NCI-H345 (cell line): ENCODE measurements at regions not wholly inside any gene's neighbourhood (a gene's known extent, or its start where the extent isn't known, plus 50 kb on each side); places are given as distances from the start of the nearest gene placed in this dataset.

Experiments
- DNase-seq: peaks from one replicate; lab custom pipeline; 2025; lab: John Stamatoyannopoulos, UW

DNA sequence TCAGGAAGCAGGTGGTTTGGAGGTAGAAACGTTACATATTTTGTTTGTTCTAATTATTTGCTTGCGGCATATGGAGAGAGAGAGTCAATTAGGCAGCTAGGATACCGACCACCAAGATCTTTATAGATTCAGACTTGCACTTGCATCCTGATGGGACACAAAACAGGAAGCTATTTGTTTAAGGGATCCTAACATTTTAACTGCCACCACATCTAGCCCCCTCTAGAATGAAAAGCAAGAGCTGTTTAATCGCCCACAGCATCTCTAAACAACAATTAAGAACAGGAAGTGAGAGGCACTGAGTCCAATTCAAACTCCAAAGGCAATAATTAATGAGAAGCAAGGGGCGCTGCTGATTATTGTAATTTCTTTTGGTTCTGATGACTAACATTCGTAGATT is 182.0 kb upstream of the LINC00305 start:
- DNase-seq: no peak

DNA sequence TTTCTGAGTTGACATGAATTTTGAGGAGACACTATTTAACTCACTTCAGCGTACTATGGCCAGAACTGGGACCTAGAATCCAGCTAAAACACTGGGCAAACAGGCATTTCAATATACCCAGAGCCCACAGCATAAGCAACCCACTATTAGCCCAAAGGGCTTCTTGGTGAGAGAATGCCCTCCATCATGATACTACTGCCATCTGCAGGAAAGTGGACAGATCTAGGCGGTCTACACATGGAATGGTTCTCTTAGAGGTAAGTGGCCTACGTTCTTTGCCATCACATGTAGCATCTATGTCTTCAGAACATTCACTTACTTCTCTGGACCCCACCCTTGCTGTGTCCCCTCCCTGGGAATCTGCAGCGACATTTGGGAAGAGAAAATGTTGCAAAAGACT is 181.3 kb upstream of the LINC00305 start:
- DNase-seq: no peak

DNA sequence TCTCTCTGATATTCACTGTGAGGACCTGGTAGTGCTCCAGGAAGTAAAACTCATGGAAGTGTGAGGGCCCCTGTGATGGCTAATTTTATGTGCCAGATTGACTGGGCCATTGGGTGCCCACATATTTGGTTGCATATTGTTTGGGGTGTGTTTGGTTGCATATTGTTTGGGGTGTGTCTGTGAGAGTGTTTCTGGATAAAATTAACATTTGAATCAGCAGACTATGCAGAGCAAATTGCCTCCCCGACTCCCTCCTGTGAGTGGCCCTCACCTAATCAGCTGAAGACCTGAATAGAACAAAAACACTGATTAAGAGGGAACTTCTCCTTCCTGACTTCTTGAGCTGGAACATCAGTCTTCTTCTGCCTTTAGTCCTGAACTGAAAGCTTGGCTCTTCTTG is 173.3 kb upstream of the LINC00305 start:
- DNase-seq: no peak

DNA sequence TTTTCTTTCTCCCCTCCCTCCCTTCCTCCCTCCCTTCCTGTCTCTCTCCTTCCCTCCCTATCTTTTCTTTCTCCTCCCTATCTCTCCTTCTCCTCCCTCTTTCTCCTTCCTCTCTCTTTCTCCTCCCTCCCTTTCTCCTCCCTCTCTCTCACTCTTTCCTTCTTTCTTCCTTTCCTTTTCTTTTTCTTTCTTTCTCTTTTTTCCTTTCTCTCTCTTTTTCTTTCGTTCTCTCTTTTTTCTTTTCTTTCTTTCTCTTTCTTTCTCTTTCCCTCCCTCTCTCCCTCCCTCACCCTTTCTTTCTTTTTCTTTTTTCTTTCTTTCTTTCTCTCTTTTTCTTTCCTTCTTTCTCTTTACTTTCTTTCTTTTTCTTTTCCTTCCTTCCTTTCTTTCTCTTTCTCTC is 169.7 kb upstream of the LINC00305 start:
- no peak for DNase-seq

DNA sequence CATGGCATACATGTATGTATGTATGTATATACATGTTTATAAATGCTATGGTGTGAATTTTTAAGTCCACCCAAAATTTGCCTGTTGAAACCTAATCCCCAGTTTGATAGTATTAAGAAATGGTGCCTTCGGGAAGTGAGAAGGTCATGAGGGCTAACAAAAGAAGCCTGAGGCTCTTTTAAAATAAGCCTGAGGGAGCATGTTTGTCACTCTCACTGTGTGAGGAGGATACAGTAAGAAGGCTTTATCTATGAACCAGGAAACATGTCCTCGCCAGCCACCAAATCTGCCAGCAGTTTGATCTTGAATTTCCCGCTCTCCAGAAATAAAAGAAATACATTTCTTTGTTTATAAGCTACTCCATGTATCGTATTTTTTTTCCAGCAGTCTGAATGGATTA is 163.0 kb upstream of the LINC00305 start:
- no peak for DNase-seq

DNA sequence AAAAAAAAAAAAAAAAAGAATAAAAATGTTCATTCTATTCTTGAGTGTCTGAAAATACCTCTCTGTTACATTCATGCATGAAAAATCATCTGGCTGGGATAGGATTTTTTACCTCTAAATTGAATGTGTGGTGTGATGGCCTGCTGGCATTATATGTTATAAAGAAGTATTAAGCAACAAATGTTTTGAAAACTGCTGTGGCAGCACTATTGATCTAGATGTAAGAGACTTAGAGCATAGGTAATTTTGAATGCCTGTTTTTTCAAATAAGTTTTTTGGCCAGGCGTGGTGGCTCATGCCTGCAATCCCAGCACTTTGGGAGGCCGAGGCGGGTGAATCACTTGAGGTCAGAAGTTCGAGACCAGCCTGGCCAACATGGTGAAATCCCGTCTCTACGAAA is 147.0 kb upstream of the LINC00305 start:
- DNase-seq: no peak

DNA sequence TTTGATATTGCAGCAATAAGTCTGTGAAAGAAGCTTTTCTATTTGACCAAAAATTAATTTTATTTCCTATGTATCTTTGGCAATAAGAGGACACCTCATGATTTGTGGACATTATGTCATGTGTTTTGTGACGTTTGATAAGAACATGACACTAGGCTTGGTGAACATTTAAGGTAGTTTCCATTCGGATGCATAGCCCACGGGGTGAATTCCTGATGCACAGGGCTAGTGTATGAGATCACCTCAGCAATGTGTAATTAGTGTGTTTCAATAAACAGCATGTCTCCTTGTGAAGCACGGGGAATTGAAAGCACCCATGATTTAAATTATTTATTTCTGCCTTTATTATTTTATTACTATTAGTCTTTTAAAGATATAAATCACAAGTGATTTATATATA is 146.1 kb upstream of the LINC00305 start:
- no peak for DNase-seq

DNA sequence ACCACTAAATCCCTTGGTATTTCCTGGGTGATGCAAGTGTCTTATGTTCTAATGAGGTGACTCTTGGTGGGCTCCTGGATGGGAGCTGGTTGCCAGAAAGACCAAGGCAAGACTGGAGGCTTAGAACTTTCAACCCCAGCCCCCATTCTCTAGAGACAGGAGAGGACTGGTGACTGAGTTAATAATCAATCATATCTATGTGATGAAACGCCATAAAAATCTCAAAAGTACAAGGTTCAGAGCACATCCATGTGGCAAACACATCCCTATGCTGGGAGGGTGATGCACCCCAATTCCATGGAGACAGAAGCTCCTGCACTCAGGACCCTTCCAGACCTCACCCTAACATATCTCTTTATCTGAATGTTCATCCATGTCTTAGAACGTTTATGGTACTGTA is 139.5 kb upstream of the LINC00305 start:
- DNase-seq: no peak

DNA sequence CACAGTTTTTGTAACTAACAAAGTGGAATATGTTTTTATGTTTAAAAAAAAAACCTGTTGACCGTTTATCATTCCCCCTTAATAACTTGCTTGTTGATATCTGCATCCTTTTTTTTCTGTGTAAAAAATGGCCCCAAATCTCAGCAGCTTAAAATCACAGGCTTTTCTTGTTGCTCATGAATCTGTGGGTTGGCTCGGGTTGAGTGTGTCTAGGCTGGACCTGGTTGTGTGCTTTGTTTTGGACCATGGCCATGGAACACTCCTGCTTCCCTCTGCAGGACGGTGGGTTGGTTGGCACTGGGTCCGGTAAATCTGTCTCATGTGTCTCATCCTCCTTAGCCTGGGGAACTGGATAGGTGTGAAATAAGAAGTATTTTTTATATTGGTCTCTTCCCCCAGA is 139.0 kb upstream of the LINC00305 start:
- no peak for DNase-seq

DNA sequence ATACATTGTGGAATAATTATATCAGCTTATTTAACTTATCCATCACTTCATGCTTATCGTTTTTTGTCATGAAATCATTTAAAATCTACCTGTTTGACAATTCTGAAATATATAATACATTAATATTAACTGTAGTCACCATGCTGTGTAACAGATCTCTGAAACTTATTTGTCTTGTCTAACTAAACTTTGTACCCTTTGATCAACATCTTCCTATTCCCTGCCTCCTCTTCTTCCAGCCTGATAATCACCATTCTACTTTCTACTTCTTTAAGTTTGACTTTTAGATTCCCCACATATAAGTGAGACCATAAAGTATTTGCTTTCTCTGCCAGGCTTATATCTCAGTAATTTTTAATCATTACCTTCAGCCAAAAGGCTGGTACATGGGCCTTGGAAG is 134.2 kb upstream of the LINC00305 start:
- DNase-seq: no peak

DNA sequence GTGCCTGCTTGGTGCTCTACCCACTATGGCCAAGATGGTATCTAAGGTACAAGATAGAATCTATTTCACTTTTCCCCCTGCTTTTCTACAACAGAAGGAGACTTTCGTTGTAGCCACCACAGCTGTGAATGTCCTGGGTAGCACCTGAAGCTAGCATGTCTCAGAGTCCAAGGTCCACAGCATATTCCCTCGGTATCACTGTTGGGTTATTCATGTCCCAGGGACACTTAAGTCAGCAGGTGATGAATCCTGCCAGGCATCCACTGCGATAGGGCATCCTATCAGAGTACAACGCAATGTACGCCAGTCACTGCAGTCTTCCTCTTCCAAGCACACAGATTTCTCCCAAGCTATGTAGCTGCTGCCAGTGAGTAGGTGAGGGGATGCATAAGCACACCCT is 129.1 kb upstream of the LINC00305 start:
- no peak for DNase-seq

DNA sequence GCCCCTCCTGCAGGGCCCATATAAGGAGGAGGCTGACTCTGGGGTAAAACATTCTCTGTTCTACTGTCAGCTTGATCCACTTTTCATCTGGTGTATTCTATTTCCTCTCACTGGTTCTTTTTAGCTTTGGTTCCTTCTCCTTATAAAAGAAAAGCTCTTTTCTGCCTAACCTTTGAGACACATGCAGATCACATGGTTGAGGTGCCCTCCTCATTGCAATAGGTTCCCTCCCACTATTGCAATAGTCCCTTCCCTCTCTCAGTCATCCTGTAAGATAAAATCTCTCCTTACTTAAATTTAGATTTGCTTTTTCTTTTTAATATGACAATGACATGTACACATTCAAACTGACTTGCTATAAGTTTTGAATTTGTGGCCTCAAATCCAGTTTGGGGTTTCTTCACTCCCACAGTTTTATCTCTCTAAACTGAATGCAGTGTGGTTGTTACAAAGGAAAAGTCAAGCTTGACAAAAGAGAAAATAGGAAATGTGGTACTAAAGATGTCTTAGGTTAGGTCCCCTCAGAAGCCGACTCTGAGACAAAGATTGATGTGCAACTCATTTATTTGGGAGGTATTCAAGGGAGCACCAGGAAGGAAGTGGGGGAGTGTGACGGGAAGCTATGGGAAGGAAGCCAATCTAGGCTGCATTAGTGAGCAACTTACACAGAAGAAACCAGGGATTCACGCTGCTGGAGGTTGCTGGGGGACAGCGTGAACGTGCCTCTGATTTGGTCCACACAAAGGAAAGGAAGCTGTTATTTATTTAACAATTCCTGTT is 127.6 kb upstream of the LINC00305 start:
- no peak for DNase-seq

DNA sequence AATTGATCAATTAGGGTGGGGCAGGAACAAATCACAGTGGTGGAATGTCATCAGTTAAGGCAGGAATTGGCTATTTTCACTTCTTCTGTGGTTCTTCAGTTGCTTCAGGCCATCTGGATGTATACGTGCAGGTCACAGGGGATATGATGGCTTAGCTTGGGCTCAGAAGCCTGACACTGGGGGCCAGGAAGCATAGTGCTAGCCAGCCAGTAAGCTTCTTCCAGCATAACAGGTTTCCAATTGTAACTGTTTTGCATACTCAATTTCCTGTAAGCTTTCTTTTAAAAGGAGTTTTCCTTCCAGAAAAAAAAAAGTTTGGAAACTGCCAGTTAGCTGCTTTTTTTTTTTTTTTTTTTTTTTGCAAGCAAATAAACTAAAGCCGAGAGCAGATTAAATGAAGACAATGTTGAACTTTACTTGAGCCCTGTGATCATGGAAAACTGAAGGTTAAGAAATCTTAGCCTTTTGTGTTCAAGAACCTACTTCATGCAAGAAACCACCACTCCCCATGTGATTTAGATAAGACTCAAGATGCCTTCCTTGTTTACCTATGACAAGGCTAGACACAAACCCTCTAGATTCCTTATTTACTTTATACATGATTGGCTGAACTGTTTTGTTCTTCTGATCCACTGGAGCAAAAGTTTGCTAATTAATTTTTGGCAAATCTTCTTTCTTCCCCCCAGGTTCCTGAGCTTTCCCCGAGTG is 126.9 kb upstream of the LINC00305 start:
- DNase-seq: no peak

DNA sequence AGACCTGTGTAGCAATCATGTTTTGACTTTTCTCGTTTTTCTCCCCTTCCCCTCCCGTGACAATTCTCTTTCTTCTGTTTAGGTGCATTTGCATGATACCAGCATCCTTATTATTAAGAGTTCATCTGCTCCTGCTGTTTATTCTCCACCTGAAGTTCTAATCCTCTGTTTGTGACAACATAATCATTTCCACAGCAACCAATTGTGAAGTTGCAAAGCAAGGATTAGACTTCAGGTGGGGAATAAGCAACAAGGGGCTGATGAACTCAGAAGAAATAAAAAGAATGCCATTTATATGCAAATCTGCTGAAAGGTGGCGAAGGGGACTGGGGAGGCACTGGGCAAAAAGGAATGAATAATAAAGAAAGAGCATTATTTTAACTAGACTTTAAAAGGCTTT is 124.8 kb upstream of the LINC00305 start:
- no peak for DNase-seq

DNA sequence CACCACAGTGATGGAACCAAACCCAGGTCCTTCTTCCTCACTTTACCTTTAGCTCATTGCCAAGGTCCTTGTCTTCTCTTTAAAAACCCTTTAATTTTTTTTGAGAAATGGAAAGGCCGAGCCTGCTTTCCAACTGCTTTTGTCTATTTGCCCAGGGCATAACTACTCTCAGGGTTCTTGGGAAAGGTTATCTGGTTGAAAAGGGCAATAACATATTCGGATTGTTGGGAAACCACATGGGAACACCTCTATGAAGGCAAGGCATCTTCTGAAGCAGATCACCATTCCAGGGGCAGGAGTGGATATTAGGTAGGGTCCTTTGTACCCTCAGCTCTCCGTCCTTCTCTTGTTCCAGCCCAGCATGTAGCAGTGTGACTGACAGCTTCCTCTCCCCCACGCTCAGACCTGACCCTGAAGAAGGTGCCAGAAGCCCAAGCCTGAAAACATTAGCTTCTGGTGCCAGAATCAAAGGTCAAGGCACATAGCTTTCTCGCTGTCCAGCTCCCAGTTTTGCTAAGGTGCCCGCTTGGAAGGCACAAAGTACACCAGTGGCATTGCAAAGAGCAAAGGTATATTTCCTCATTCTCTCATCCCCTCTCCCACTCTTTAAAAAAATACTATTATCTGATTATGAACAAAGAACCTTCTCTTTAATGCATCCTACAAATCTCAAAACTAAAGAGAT is 123.2 kb upstream of the LINC00305 start:
- no peak for DNase-seq

DNA sequence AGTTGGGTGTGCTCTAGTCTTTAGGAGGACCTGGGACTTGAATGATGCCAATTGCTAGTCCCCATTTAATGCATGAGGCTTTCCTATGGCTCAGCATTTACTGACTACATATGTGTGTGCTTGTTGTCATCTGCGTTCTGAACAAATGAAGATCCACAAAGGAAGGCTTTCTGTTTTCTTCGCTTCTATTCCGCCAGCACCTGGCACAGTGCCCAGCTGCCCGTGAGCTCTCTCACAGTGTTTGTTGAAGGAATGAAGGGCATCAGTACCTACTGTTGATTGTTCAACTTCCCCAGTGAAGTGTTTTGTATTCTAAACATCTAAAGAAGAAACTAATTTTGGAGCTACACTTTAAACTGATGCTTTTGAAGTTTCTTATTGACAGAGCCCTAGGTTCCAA is 122.4 kb upstream of the LINC00305 start:
- peak; percentile 98 for DNase-seq

DNA sequence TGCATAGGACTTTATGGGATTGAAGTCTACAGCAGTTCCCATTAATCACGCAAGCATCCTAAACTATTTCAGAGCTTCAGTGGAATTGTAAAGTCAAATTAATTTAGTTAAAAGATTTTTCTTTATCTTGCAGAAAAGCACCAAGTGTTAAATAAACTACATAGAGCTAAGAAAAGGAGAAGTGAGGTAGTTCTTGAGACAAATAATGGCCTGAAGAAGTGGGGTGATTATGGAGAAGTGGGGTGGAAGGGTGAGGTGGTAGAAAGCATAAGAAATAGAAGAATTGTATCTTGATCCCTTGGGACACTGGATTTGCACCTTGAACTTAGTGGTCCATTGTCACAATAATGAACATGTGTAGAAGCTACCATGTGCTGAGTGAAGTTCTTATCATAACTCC is 121.7 kb upstream of the LINC00305 start:
- no peak for DNase-seq

DNA sequence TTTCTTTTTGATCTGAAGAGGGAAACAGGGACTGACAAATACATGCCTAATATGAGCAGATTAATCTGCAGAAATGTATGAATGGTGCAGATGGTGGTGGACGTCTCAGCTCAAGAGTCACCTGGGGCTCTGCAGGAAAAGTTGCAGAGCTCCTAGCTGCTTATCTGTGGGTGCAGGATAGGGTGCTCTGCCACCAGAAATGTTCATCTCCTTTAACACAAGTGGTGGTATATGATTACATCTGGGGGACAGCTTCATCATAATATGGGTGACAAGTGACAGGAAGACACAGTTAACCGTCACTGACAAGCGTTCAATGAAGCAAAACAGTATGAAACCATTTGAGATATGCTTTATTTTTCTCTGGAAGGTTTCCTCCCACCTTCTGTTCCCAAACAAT is 121.2 kb upstream of the LINC00305 start:
- peak; percentile 23 for DNase-seq

DNA sequence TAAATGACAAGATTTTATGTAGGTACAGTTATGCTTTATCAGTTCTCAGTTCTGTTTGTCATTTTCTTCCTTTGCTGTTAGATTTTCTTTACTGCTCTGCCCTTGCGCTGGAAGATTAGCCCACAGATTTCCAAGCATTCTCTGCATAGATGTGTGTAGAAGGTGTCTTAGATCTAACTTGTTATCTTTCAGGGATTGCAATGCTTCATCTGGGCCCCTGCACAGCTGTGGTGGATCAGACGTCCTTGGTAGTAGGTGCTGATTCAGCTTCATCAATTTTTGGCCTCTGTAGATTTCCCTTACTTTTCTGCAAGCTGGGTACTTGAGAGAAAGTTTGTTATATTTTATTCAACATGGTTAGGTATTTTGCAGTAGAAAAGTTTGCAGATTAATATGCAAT is 115.3 kb upstream of the LINC00305 start:
- no peak for DNase-seq

DNA sequence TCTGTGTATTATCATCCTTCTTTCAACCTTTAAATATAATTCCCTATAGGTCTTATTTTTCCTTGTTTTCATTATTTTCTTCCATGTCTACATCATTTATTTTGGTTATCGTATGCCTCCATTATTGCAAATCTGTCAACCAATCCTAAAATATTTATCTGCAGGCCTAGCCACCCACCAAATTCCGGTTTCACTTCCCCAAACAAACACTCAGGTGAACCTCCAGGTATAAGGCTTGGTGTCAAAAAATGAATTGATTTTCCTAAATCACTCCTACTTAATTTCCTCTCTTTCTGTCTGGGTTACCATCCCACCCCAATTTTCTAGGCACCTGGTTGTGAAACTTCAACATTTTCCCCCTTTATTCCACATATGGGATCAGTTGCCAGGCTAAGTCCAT is 111.9 kb upstream of the LINC00305 start:
- DNase-seq: no peak

DNA sequence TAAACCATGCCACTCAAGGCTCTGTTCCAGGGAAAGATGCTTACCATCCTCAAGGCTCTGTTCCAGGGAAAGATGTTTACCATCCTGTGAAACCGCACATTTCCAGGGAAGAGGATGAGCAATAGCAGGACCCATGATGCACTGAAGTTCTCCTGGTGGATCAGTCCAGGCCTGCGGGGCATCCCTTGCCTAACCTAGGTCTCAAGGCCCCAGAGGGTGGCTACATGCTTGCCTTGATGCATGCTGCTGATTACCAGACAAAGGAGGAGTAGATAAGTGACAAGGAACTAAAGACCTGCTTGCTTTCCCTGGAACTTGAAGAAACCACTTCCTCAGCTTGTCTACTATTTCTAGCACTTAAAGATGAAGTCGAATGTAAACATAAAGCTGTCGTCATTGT is 111.0 kb upstream of the LINC00305 start:
- no peak for DNase-seq

DNA sequence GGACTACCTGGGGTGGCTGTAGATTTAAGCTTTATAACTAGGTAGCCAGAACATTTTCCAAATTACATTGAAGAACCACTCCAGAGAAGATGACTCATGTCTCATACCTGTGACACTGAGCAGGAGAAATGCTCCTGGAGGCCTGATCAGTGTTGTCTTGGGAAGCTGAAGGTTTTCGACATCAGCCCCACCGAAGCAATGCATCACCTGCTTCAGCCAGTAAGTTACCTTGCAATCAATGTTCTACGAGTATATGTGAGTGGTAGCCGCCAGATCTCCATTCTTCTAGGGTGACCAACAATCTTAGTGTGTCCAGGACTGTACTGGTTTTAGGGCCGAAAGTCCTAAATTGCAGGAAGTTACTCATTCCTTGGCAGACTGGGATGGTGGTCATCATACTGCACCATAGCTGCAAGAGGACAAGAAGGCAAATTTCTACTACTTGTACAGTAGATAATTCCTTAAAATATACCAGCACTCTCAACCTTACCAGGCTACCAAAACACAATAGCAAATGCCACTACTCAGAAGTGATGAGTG is 109.3 kb upstream of the LINC00305 start:
- DNase-seq: no peak
